ENCODE measurements at regions not wholly inside any gene's neighbourhood (a gene's known extent, or its start where the extent isn't known, plus 50 kb on each side); places are given as distances from the start of the nearest gene placed in this dataset.

GRCh38 chr12:13686260-13686659, 295.1 kb downstream of the GRIN2B start:
- no peak for DNase-seq
- Histone ChIP-seq H2AFZ (ENCODE audit: low read depth) (no peak overlapping the region), H3F3A (replicated peaks; ENCODE audit: insufficient read depth) (no peaks in the 10 kb centered on the region), H3K27me3 (ENCODE audit: insufficient read depth) (no peaks in the 10 kb centered on the region), H3K9me2 (no peaks in the 10 kb centered on the region), H3K27ac (ENCODE audit: low read depth in 2 of 2, low read length in 1 of 2) (no peak overlapping the region), H3K4me3 (ENCODE audit: low read depth in 2 of 2, low read length in 1 of 2) (no peak overlapping the region), H3K36me3 (replicated peaks in 1 of 2; ENCODE audit: control insufficient read depth in 1 of 2, insufficient read depth in 2 of 2, low read length in 1 of 2) (no peaks in the 10 kb centered on the region), H3K4me2 (no peak overlapping the region), H3K9me3 (no peaks in the 10 kb centered on the region), H3K9ac (no peak overlapping the region), H3K79me2 (ENCODE audit: insufficient read depth) (no peaks in the 10 kb centered on the region), H3K4me1 (ENCODE audit: control insufficient read depth in 1 of 2, insufficient read depth in 2 of 2, low read depth in 1 of 2, low read length in 1 of 2) (no peaks in the 10 kb centered on the region), H4K20me1 (ENCODE audit: insufficient read depth) (no peaks in the 10 kb centered on the region)
- 25% methylated on average over 1 of the region's 1 CpG for WGBS (ENCODE audit: low lambda C conversion rate)
- TF ChIP-seq ELF1 (IDR thresholded peaks at IDR 0.05) (no peak), RAD21 (IDR thresholded peaks at IDR 0.05; ENCODE audit: low read length) (no peak)
- ChIA-PET POLR2A (no interaction called here), CTCF (interaction anchor here (0.7 kb wide), 1 partner anchor 33 kb away, joined by 4 read pairs; no protein-coding TSS in a partner anchor)

DNA sequence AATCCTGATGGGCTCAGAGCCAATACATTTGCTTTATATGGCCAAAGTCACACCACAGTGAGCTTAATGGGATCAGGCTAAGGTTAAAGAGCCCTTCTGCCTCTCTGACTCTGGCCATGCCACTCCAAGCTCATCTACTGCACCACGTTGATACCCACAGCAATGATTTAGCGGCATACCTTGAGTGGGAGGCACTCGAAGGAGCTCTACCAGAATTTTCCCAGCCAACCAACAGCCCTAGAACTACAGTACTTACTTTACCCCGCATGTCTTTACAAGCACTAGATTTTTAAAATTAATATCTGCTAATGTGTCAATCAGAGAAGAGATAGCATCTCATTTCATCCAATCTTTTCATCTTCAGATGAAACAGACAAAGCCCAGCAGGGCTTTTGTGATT, 300.5 kb downstream of the GRIN2B start:
- Histone ChIP-seq H3K9me2 (no peaks in the 10 kb centered on the region), H3F3A (replicated peaks; ENCODE audit: insufficient read depth) (no peaks in the 10 kb centered on the region), H3K27ac (ENCODE audit: low read depth in 2 of 2, low read length in 1 of 2) (no peak overlapping the region), H3K9me3 (no peaks in the 10 kb centered on the region), H3K9ac (no peak overlapping the region), H3K36me3 (replicated peaks in 1 of 2; ENCODE audit: control insufficient read depth in 1 of 2, insufficient read depth in 2 of 2, low read length in 1 of 2) (no peaks in the 10 kb centered on the region), H3K79me2 (ENCODE audit: insufficient read depth) (no peaks in the 10 kb centered on the region), H3K4me3 (ENCODE audit: low read depth in 2 of 2, low read length in 1 of 2) (no peak overlapping the region), H4K20me1 (ENCODE audit: insufficient read depth) (no peaks in the 10 kb centered on the region), H3K27me3 (ENCODE audit: insufficient read depth) (no peaks in the 10 kb centered on the region), H3K4me1 (ENCODE audit: control insufficient read depth in 1 of 2, insufficient read depth in 2 of 2, low read depth in 1 of 2, low read length in 1 of 2) (no peaks in the 10 kb centered on the region), H3K4me2 (no peak overlapping the region), H2AFZ (ENCODE audit: low read depth) (no peak overlapping the region)
- no peak for TF ChIP-seq CTCF (IDR thresholded peaks at IDR 0.05)
- TF ChIP-seq TAF1 (IDR thresholded peaks at IDR 0.05; ENCODE audit: borderline replicate concordance, low read depth, low read length), result no peak
- no peak for TF ChIP-seq TEAD4 (IDR thresholded peaks at IDR 0.05; ENCODE audit: borderline replicate concordance, insufficient read depth)
- no peak for TF ChIP-seq RXRA (IDR thresholded peaks at IDR 0.05; ENCODE audit: borderline replicate concordance, low read depth)
- TF ChIP-seq EZH2phosphoT487 (IDR thresholded peaks at IDR 0.05; ENCODE audit: borderline replicate concordance, low read depth), result no peak
- no peak for TF ChIP-seq GATA2 (CRISPR knock-in tag; IDR thresholded peaks at IDR 0.05)
- TF ChIP-seq REST (IDR thresholded peaks at IDR 0.05; ENCODE audit: low read depth, low read length), result no peak
- TF ChIP-seq, protein P1, sequence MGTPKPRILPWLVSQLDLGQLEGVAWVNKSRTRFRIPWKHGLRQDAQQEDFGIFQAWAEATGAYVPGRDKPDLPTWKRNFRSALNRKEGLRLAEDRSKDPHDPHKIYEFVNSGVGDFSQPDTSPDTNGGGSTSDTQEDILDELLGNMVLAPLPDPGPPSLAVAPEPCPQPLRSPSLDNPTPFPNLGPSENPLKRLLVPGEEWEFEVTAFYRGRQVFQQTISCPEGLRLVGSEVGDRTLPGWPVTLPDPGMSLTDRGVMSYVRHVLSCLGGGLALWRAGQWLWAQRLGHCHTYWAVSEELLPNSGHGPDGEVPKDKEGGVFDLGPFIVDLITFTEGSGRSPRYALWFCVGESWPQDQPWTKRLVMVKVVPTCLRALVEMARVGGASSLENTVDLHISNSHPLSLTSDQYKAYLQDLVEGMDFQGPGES (IDR thresholded peaks at IDR 0.05; ENCODE audit: low read depth, low read length), result no peak
- TF ChIP-seq MXI1 (IDR thresholded peaks at IDR 0.05; ENCODE audit: low read depth, low read length), result no peak
- no peak for TF ChIP-seq POLR2AphosphoS5 (IDR thresholded peaks at IDR 0.05; ENCODE audit: low read depth, low read length)
- TF ChIP-seq, protein P2, sequence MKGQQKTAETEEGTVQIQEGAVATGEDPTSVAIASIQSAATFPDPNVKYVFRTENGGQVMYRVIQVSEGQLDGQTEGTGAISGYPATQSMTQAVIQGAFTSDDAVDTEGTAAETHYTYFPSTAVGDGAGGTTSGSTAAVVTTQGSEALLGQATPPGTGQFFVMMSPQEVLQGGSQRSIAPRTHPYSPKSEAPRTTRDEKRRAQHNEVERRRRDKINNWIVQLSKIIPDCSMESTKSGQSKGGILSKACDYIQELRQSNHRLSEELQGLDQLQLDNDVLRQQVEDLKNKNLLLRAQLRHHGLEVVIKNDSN (IDR thresholded peaks at IDR 0.05; ENCODE audit: borderline replicate concordance, low read depth), result no peak
- no peak for TF ChIP-seq FOSL2 (IDR thresholded peaks at IDR 0.05; ENCODE audit: borderline replicate concordance, low read depth)
- TF ChIP-seq YY1 (IDR thresholded peaks at IDR 0.05; ENCODE audit: low read depth), result no peak
- TF ChIP-seq SIN3A (IDR thresholded peaks at IDR 0.05; ENCODE audit: borderline replicate concordance, low read depth, low read length), result no peak
- no peak for TF ChIP-seq EP300 (IDR thresholded peaks at IDR 0.05; ENCODE audit: borderline replicate concordance in 1 of 2, low read depth in 1 of 2, low read length in 1 of 2)
- TF ChIP-seq FOXJ3 (CRISPR knock-in tag; IDR thresholded peaks at IDR 0.05), result no peak
- TF ChIP-seq ELF1 (IDR thresholded peaks at IDR 0.05), result no peak
- TF ChIP-seq USF2 (IDR thresholded peaks at IDR 0.05; ENCODE audit: borderline replicate concordance, low read depth, low read length), result no peak
- DNase-seq, result no peak
- ChIA-PET POLR2A (no interaction called here), CTCF (interaction anchor here (3.2 kb wide), 1 partner anchor 20 kb away, joined by 13 read pairs; no protein-coding TSS in a partner anchor)
- 5% methylated on average over 4 of the region's 4 CpGs for WGBS (ENCODE audit: low lambda C conversion rate)

Measured in SK-N-SH (cell line).